ENCODE measurements at regions not wholly inside any gene's neighbourhood (a gene's known extent, or its start where the extent isn't known, plus 50 kb on each side); places are given as distances from the start of the nearest gene placed in this dataset.

DNA sequence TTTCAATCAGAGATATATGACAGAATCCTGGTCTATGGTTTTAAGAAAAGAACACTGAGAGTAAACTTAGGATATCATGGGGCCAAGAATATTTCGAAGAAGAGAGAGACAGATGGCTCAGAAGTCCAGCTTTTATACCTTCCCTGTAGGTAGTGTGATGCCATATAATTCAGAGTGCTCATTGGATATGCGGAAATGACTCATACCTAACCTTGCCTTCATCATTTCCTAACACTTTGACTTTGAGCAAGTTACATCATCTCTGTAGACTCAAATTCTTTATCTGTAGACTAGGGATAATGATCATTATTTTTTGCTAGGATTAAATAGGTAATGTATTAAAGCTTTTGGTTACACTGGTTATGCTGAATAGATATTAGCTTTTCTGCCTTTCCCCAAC is 461.6 kb upstream of the CNTNAP5 start:
- TF ChIP-seq, protein P1, sequence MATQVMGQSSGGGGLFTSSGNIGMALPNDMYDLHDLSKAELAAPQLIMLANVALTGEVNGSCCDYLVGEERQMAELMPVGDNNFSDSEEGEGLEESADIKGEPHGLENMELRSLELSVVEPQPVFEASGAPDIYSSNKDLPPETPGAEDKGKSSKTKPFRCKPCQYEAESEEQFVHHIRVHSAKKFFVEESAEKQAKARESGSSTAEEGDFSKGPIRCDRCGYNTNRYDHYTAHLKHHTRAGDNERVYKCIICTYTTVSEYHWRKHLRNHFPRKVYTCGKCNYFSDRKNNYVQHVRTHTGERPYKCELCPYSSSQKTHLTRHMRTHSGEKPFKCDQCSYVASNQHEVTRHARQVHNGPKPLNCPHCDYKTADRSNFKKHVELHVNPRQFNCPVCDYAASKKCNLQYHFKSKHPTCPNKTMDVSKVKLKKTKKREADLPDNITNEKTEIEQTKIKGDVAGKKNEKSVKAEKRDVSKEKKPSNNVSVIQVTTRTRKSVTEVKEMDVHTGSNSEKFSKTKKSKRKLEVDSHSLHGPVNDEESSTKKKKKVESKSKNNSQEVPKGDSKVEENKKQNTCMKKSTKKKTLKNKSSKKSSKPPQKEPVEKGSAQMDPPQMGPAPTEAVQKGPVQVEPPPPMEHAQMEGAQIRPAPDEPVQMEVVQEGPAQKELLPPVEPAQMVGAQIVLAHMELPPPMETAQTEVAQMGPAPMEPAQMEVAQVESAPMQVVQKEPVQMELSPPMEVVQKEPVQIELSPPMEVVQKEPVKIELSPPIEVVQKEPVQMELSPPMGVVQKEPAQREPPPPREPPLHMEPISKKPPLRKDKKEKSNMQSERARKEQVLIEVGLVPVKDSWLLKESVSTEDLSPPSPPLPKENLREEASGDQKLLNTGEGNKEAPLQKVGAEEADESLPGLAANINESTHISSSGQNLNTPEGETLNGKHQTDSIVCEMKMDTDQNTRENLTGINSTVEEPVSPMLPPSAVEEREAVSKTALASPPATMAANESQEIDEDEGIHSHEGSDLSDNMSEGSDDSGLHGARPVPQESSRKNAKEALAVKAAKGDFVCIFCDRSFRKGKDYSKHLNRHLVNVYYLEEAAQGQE (IDR thresholded peaks at IDR 0.05; ENCODE audit: low read depth, low read length) = no peak
- TF ChIP-seq BMI1 (IDR thresholded peaks at IDR 0.05; ENCODE audit: borderline replicate concordance) = no peak
- TF ChIP-seq POLR2A (IDR thresholded peaks at IDR 0.05; ENCODE audit: low read depth, low read length) = no peak
- TF ChIP-seq NR2C2 (IDR thresholded peaks at IDR 0.05; ENCODE audit: borderline replicate concordance, control insufficient read depth, insufficient read length, low read depth) = no peak
- TF ChIP-seq, protein P2, sequence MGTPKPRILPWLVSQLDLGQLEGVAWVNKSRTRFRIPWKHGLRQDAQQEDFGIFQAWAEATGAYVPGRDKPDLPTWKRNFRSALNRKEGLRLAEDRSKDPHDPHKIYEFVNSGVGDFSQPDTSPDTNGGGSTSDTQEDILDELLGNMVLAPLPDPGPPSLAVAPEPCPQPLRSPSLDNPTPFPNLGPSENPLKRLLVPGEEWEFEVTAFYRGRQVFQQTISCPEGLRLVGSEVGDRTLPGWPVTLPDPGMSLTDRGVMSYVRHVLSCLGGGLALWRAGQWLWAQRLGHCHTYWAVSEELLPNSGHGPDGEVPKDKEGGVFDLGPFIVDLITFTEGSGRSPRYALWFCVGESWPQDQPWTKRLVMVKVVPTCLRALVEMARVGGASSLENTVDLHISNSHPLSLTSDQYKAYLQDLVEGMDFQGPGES (IDR thresholded peaks at IDR 0.05) = no peak
- TF ChIP-seq STAT3 (IDR thresholded peaks at IDR 0.05; ENCODE audit: low read depth, low read length) = no peak
- TF ChIP-seq POLR2AphosphoS5 (IDR thresholded peaks at IDR 0.05; ENCODE audit: low read length) = no peak
- no peak for TF ChIP-seq SUZ12 (IDR thresholded peaks at IDR 0.05; ENCODE audit: unreplicated experiment)
- TF ChIP-seq, protein P3, sequence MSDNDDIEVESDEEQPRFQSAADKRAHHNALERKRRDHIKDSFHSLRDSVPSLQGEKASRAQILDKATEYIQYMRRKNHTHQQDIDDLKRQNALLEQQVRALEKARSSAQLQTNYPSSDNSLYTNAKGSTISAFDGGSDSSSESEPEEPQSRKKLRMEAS (IDR thresholded peaks at IDR 0.05; ENCODE audit: low read depth, low read length) = no peak
